ENCODE measurements at regions not wholly inside any gene's neighbourhood (a gene's known extent, or its start where the extent isn't known, plus 50 kb on each side); places are given as distances from the start of the nearest gene placed in this dataset.
"Not testable (repeated sequence)": the region's sequence is repeated elsewhere in the genome, so short reads cannot be mapped to it uniquely, and the experiment has no call there.

- H3K36me3 Mint-ChIP-seq (ENCODE audit: low read depth), result no peaks in the 10 kb centered on the region
- peaks cover 8% of the 10 kb centered on the region for H3K9me3 Mint-ChIP-seq
- no peaks in the 10 kb centered on the region for H3K27me3 Mint-ChIP-seq (ENCODE audit: low read depth)
- no peak for DNase-seq (ENCODE audit: low spot score)
- intact Hi-C loops (cut with micrococcal nuclease), result no loop called here
- H3K27ac Mint-ChIP-seq, result no peak overlapping the region
- H3K4me1 Mint-ChIP-seq (ENCODE audit: low read depth), result no peaks in the 10 kb centered on the region
- H3K4me3 Mint-ChIP-seq (ENCODE audit: low read depth), result no peak overlapping the region
These were observed 598.6 kb downstream of the SH2D4B start for GRCh38 chr10:81136261-81136660.

GRCh38 chr10:81145975-81146374 is 608.3 kb downstream of the SH2D4B start:
- Mint-ChIP-seq H3K27ac (no peak overlapping the region), H3K27me3 (ENCODE audit: low read depth) (no peaks in the 10 kb centered on the region), H3K36me3 (ENCODE audit: low read depth) (no peaks in the 10 kb centered on the region), H3K4me1 (ENCODE audit: low read depth) (no peaks in the 10 kb centered on the region), H3K4me3 (ENCODE audit: low read depth) (no peak overlapping the region), H3K9me3 (no peaks in the 10 kb centered on the region)
- intact Hi-C loops (cut with micrococcal nuclease), result no loop called here
- no peak for DNase-seq (ENCODE audit: low spot score)

GRCh38 chr10:81146436-81146835 is 608.7 kb downstream of the SH2D4B start:
- no peak for DNase-seq (ENCODE audit: low spot score)
- Mint-ChIP-seq H3K4me3 (ENCODE audit: low read depth) (no peak overlapping the region), H3K27me3 (ENCODE audit: low read depth) (no peaks in the 10 kb centered on the region), H3K4me1 (ENCODE audit: low read depth) (no peaks in the 10 kb centered on the region), H3K36me3 (ENCODE audit: low read depth) (no peaks in the 10 kb centered on the region), H3K27ac (no peak overlapping the region), H3K9me3 (no peaks in the 10 kb centered on the region)
- intact Hi-C loops (cut with micrococcal nuclease), result no loop called here

- Mint-ChIP-seq H3K4me1 (ENCODE audit: low read depth) (no peaks in the 10 kb centered on the region), H3K36me3 (ENCODE audit: low read depth) (no peaks in the 10 kb centered on the region), H3K27me3 (ENCODE audit: low read depth) (no peaks in the 10 kb centered on the region), H3K4me3 (ENCODE audit: low read depth) (no peak overlapping the region), H3K9me3 (no peaks in the 10 kb centered on the region), H3K27ac (no peak overlapping the region)
- no peak for DNase-seq (ENCODE audit: low spot score)
- intact Hi-C loops (cut with micrococcal nuclease), result no loop called here
These were observed 615.0 kb downstream of the SH2D4B start for GRCh38 chr10:81152656-81153055.

- Mint-ChIP-seq H3K27me3 (ENCODE audit: low read depth) (no peaks in the 10 kb centered on the region), H3K4me3 (ENCODE audit: low read depth) (no peak overlapping the region), H3K4me1 (ENCODE audit: low read depth) (no peaks in the 10 kb centered on the region), H3K27ac (no peak overlapping the region), H3K9me3 (no peaks in the 10 kb centered on the region), H3K36me3 (ENCODE audit: low read depth) (no peaks in the 10 kb centered on the region)
- DNase-seq (ENCODE audit: low spot score), result no peak
- intact Hi-C loops (cut with micrococcal nuclease), result no loop called here
These were observed 620.0 kb downstream of the SH2D4B start for GRCh38 chr10:81157681-81158080.

GRCh38 chr10:81177651-81178244 is 640.0 kb downstream of the SH2D4B start:
- Mint-ChIP-seq H3K4me1 (ENCODE audit: low read depth) (no peaks in the 10 kb centered on the region), H3K27ac (no peak overlapping the region), H3K9me3 (peaks cover 4% of the 10 kb centered on the region), H3K27me3 (ENCODE audit: low read depth) (no peaks in the 10 kb centered on the region), H3K4me3 (ENCODE audit: low read depth) (no peak overlapping the region), H3K36me3 (ENCODE audit: low read depth) (no peaks in the 10 kb centered on the region)
- intact Hi-C loops (cut with micrococcal nuclease), result no loop called here
- DNase-seq (ENCODE audit: low spot score), result no peak

- DNase-seq (ENCODE audit: low spot score), result no peak
- Mint-ChIP-seq H3K36me3 (ENCODE audit: low read depth) (no peaks in the 10 kb centered on the region), H3K4me1 (ENCODE audit: low read depth) (no peaks in the 10 kb centered on the region), H3K4me3 (ENCODE audit: low read depth) (no peak overlapping the region), H3K9me3 (peaks cover 4% of the 10 kb centered on the region), H3K27me3 (ENCODE audit: low read depth) (no peaks in the 10 kb centered on the region), H3K27ac (no peak overlapping the region)
- intact Hi-C loops (cut with micrococcal nuclease), result no loop called here
These were observed 641.6 kb downstream of the SH2D4B start for GRCh38 chr10:81179324-81179723.

- Mint-ChIP-seq H3K4me3 (ENCODE audit: low read depth) (no peak overlapping the region), H3K36me3 (ENCODE audit: low read depth) (no peaks in the 10 kb centered on the region), H3K27ac (no peak overlapping the region), H3K27me3 (ENCODE audit: low read depth) (no peaks in the 10 kb centered on the region), H3K9me3 (peaks cover 4% of the 10 kb centered on the region), H3K4me1 (ENCODE audit: low read depth) (no peaks in the 10 kb centered on the region)
- intact Hi-C loops (cut with micrococcal nuclease), result no loop called here
- no peak for DNase-seq (ENCODE audit: low spot score)
These were observed 642.2 kb downstream of the SH2D4B start for GRCh38 chr10:81179805-81180452.

GRCh38 chr10:81182296-81182695 is 644.6 kb downstream of the SH2D4B start:
- Mint-ChIP-seq H3K9me3 (no peaks in the 10 kb centered on the region), H3K4me1 (ENCODE audit: low read depth) (no peaks in the 10 kb centered on the region), H3K4me3 (ENCODE audit: low read depth) (no peak overlapping the region), H3K36me3 (ENCODE audit: low read depth) (no peaks in the 10 kb centered on the region), H3K27me3 (ENCODE audit: low read depth) (no peaks in the 10 kb centered on the region), H3K27ac (no peak overlapping the region)
- intact Hi-C loops (cut with micrococcal nuclease), result no loop called here
- DNase-seq (ENCODE audit: low spot score), result no peak

GRCh38 chr10:81192221-81192788 is 654.6 kb downstream of the SH2D4B start:
- H3K9me3 Mint-ChIP-seq, result no peaks in the 10 kb centered on the region
- H3K4me3 Mint-ChIP-seq (ENCODE audit: low read depth), result no peak overlapping the region
- H3K27me3 Mint-ChIP-seq (ENCODE audit: low read depth), result no peaks in the 10 kb centered on the region
- no peak overlapping the region for H3K27ac Mint-ChIP-seq
- no peak for DNase-seq (ENCODE audit: low spot score)
- H3K4me1 Mint-ChIP-seq (ENCODE audit: low read depth), result no peaks in the 10 kb centered on the region
- intact Hi-C loops (cut with micrococcal nuclease), result no loop called here
- H3K36me3 Mint-ChIP-seq (ENCODE audit: low read depth), result no peaks in the 10 kb centered on the region

GRCh38 chr10:81200801-81201200 is 663.1 kb downstream of the SH2D4B start:
- Mint-ChIP-seq H3K27me3 (ENCODE audit: low read depth) (no peaks in the 10 kb centered on the region), H3K27ac (no peak overlapping the region)
- intact Hi-C loops (cut with micrococcal nuclease), result no loop called here

GRCh38 chr10:81207359-81207758 is 667.6 kb upstream of the NRG3 start:
- H3K9me3 Mint-ChIP-seq; DNase-seq (ENCODE audit: low spot score); H3K4me1 Mint-ChIP-seq (ENCODE audit: low read depth); H3K36me3 Mint-ChIP-seq (ENCODE audit: low read depth); H3K4me3 Mint-ChIP-seq (ENCODE audit: low read depth); H3K27ac Mint-ChIP-seq; intact Hi-C loops (cut with micrococcal nuclease); H3K27me3 Mint-ChIP-seq (ENCODE audit: low read depth): not testable (repeated sequence)

More at GRCh38 chr10:81200801-81201200, 663.1 kb downstream of the SH2D4B start:
- no peaks in the 10 kb centered on the region for H3K9me3 Mint-ChIP-seq
- H3K36me3 Mint-ChIP-seq (ENCODE audit: low read depth), result no peaks in the 10 kb centered on the region
- H3K4me3 Mint-ChIP-seq (ENCODE audit: low read depth), result no peak overlapping the region
- H3K4me1 Mint-ChIP-seq (ENCODE audit: low read depth), result no peaks in the 10 kb centered on the region
- no peak for DNase-seq (ENCODE audit: low spot score)

GRCh38 chr10:81213370-81213769 is 661.6 kb upstream of the NRG3 start:
- no peaks in the 10 kb centered on the region for H3K27me3 Mint-ChIP-seq (ENCODE audit: low read depth)
- no peaks in the 10 kb centered on the region for H3K4me1 Mint-ChIP-seq (ENCODE audit: low read depth)
- H3K36me3 Mint-ChIP-seq (ENCODE audit: low read depth), result no peaks in the 10 kb centered on the region
- H3K27ac Mint-ChIP-seq, result no peak overlapping the region
- intact Hi-C loops (cut with micrococcal nuclease), result no loop called here
- no peak overlapping the region for H3K4me3 Mint-ChIP-seq (ENCODE audit: low read depth)
- H3K9me3 Mint-ChIP-seq, result no peaks in the 10 kb centered on the region
- DNase-seq (ENCODE audit: low spot score), result no peak

Measured in activated T-helper 2 cell treated with anti-CD3 and anti-CD28 coated beads, Interferon-gamma antibody, Interleukin-2, Interleukin-4, amounts not matched to agents 10 μg/mL and 5 μg/mL and 100 μg/mL, durations not matched to agents 14 hours and 24 hours and 36 hours (primary cell).